A673 (cell line): ENCODE measurements at regions not wholly inside any gene's neighbourhood (a gene's known extent, or its start where the extent isn't known, plus 50 kb on each side); places are given as distances from the start of the nearest gene placed in this dataset.

Experiments used
- BruUV-seq: library from RNA; stranded (reverse); fragments of 400-500 nt; replicated peaks from 2 replicates; lab custom pipeline; 2021; lab: Mats Ljungman, UMichigan
- CTCF ChIA-PET: fragments of 300-600 bp; sonication (Branson Sonifier 250); formaldehyde crosslinking; loops from one replicate; lab custom pipeline; 2022; ENCODE audit warnings: antibody characterized with exemption; lab: Charles Lee
- POLR2A ChIA-PET: fragments of 300-600 bp; sonication (Branson Sonifier 250); formaldehyde crosslinking; loops from one replicate; lab custom pipeline; 2022; ENCODE audit warnings: antibody characterized with exemption; ENCODE audit not compliant: low non-redundant PET; lab: Charles Lee
- DNase-seq: peaks from one replicate; pipeline ENCODE4 v3.0.0-alpha.2; 2015; ENCODE audit warnings: low spot score
- H3K27ac ChIP-seq: fragments of 200-600 bp; sonication (generic); 2 replicates; pipeline ENCODE4 v1.5.1; 2016; ENCODE audit warnings: mixed run types, low read depth, mild to moderate bottlenecking, mixed read lengths, antibody characterized with exemption, low read length; ENCODE audit not compliant: poor library complexity, severe bottlenecking
- H3K27me3 ChIP-seq: fragments of 200-600 bp; sonication (generic); replicated peaks from 2 replicates; pipeline ENCODE4 v1.6.1; 2017; ENCODE audit warnings: mixed run types, low read depth, mild to moderate bottlenecking, mixed read lengths, antibody characterized with exemption, low read length; ENCODE audit not compliant: insufficient read depth, poor library complexity
- H3K36me3 ChIP-seq: fragments of 200-600 bp; sonication (generic); 2 replicates; pipeline ENCODE4 v1.6.1; 2016; ENCODE audit warnings: mixed run types, mild to moderate bottlenecking, mixed read lengths, antibody characterized with exemption, low read length; ENCODE audit not compliant: insufficient read depth, poor library complexity, severe bottlenecking
- H3K4me1 ChIP-seq: fragments of 200-600 bp; sonication (generic); 2 replicates; pipeline ENCODE4 v1.6.1; 2017; ENCODE audit warnings: mixed run types, mild to moderate bottlenecking, mixed read lengths, antibody characterized with exemption, low read length; ENCODE audit not compliant: insufficient read depth, poor library complexity, severe bottlenecking
- H3K4me3 ChIP-seq: fragments of 200-600 bp; sonication (generic); 2 replicates; pipeline ENCODE4 v1.5.1; 2016; ENCODE audit warnings: low read depth, mixed run types, mild to moderate bottlenecking, mixed read lengths, low read length; ENCODE audit not compliant: poor library complexity, severe bottlenecking
- H3K9me3 ChIP-seq: fragments of 200-600 bp; sonication (generic); 2 replicates; pipeline ENCODE4 v1.6.1; 2016; ENCODE audit warnings: mixed run types, low read depth, mild to moderate bottlenecking, mixed read lengths, antibody characterized with exemption, low read length; ENCODE audit not compliant: poor library complexity, severe bottlenecking
- EZH2 ChIP-seq: fragments of 200-600 bp; sonication (generic); IDR thresholded peaks from 2 replicates; pipeline ENCODE4 v1.6.1; 2017; ENCODE audit warnings: borderline replicate concordance, low read depth, mild to moderate bottlenecking, mixed read lengths, antibody characterized with exemption, low read length; ENCODE audit not compliant: poor library complexity, severe bottlenecking
- intact Hi-C: fragments of 100-400 bp; cut with micrococcal nuclease; formaldehyde crosslinking; loops from one replicate; pipeline ENCODE4 v1.10.0; 2022; ENCODE audit not compliant: unreplicated experiment
- TF ChIP-seq, protein P1 (sequence below): fragments of 300-800, 200-600 bp; sonication (generic); conservative IDR thresholded peaks from 2 replicates; pipeline ENCODE4 v1.5.1; 2017; ENCODE audit warnings: low read depth, mild to moderate bottlenecking, antibody characterized with exemption, low read length, moderate library complexity, mixed read lengths

DNA sequence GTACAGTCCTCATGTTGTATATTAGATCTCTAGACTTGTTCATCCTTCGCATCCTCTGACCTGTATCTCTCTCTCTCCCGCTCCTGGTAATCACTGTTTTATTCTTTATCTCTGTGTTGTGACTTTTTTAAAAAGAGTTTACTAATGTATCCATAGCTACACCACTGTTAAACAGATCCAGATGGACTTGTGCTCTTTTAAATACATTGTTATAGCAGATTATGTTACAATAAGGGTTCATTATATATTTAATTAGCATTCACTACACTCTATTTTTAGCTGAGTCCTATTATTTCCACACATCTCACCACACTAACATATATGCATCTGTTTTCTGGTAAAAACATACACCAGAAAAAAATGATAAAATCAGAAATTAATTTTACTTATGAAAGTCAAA, 90.5 kb downstream of the RBM43 start:
- no peaks in the 10 kb centered on the region for H3K36me3 ChIP-seq
- no TSS peak for BruUV-seq
- TF ChIP-seq, protein P1, sequence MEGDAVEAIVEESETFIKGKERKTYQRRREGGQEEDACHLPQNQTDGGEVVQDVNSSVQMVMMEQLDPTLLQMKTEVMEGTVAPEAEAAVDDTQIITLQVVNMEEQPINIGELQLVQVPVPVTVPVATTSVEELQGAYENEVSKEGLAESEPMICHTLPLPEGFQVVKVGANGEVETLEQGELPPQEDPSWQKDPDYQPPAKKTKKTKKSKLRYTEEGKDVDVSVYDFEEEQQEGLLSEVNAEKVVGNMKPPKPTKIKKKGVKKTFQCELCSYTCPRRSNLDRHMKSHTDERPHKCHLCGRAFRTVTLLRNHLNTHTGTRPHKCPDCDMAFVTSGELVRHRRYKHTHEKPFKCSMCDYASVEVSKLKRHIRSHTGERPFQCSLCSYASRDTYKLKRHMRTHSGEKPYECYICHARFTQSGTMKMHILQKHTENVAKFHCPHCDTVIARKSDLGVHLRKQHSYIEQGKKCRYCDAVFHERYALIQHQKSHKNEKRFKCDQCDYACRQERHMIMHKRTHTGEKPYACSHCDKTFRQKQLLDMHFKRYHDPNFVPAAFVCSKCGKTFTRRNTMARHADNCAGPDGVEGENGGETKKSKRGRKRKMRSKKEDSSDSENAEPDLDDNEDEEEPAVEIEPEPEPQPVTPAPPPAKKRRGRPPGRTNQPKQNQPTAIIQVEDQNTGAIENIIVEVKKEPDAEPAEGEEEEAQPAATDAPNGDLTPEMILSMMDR = no peak
- TF ChIP-seq EZH2 = no peak
- H3K27ac ChIP-seq = no peak overlapping the region
- no peak overlapping the region for H3K4me3 ChIP-seq
- POLR2A ChIA-PET = no interaction called here
- CTCF ChIA-PET = no interaction called here
- H3K9me3 ChIP-seq = no peaks in the 10 kb centered on the region
- no peaks in the 10 kb centered on the region for H3K4me1 ChIP-seq
- intact Hi-C loops = no loop called here
- no peak for DNase-seq
- H3K27me3 ChIP-seq = no peaks in the 10 kb centered on the region

DNA sequence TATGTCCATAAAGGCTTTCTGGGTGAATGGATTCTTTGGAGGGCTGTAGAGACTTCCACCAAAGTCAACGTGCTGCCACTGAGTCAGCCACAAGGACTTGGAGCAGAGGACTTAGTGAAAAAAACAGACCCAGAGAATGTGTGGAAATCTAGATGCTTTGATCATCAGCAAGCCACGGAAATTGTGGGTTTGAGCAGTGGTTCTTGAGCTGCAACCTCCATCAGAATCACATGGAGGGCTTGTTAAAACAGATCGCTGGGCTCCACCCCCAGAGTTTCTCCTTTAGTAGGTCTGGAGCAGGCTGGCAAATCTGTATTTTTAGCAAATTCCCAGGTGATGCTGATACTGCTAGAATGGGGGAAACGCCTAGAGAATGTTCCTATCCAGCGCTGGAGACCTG, 95.3 kb downstream of the RBM43 start:
- no peak for DNase-seq
- H3K36me3 ChIP-seq = no peaks in the 10 kb centered on the region
- H3K27ac ChIP-seq = no peak overlapping the region
- intact Hi-C loops = no loop called here
- peaks cover 4% of the 10 kb centered on the region for H3K4me1 ChIP-seq
- no peaks in the 10 kb centered on the region for H3K27me3 ChIP-seq
- BruUV-seq = no TSS peak
- CTCF ChIA-PET = no interaction called here
- H3K9me3 ChIP-seq = no peaks in the 10 kb centered on the region
- TF ChIP-seq, protein P1 = no peak
- no peak for TF ChIP-seq EZH2
- POLR2A ChIA-PET = no interaction called here
- H3K4me3 ChIP-seq = no peak overlapping the region

DNA sequence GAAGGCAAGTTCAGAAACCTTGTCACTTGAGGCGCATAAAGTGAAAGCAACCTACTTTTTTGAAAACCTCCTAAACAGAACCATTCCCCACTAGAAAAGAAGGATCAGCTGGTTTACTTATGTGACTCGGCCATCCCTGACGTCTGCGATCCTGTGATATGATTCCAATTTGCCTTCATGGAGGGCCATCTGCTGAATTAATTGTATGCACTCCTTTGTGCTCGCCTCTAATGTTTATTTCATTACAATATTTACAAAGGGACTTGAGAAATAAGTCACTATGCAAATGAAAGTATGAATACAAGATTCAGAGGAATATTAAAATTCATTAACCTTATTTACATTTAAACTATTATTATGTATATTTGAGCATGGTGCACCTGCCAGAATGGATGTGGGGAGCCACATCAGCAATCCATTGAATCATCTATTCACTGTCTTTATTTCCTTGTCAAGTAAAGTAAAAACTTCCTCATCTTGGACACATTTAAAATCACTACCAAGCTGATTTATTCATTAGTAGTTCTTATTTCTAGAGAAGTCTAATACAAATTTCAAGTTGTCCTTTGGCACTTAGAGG, 96.5 kb downstream of the RBM43 start:
- Histone ChIP-seq H3K36me3 (no peaks in the 10 kb centered on the region), H3K4me1 (peaks cover 4% of the 10 kb centered on the region), H3K27ac (no peak overlapping the region), H3K9me3 (no peaks in the 10 kb centered on the region), H3K27me3 (no peaks in the 10 kb centered on the region), H3K4me3 (no peak overlapping the region)
- no peak for DNase-seq
- TF ChIP-seq, protein P1 = no peak
- no peak for TF ChIP-seq EZH2
- CTCF ChIA-PET = no interaction called here
- POLR2A ChIA-PET = no interaction called here
- intact Hi-C loops = no loop called here
- no TSS peak for BruUV-seq
